ENCODE measurements at regions not wholly inside any gene's neighbourhood (a gene's known extent, or its start where the extent isn't known, plus 50 kb on each side); places are given as distances from the start of the nearest gene placed in this dataset.

GRCh38 chr13:84296401-84296800 lies 414.1 kb upstream of the SLITRK1 start:
- TF ChIP-seq MXI1 (IDR thresholded peaks at IDR 0.05; ENCODE audit: low read depth, low read length) (no peak), POLR2A (IDR thresholded peaks at IDR 0.05; ENCODE audit: low read depth, low read length) (no peak), RBBP5 (conservative IDR thresholded peaks at IDR 0.05) (no peak), ZBTB40 (IDR thresholded peaks at IDR 0.05; ENCODE audit: borderline replicate concordance) (no peak), USF2 (IDR thresholded peaks at IDR 0.05; ENCODE audit: borderline replicate concordance, low read depth, low read length) (no peak), KAT2A (conservative IDR thresholded peaks at IDR 0.05; ENCODE audit: control insufficient read depth, low read depth, low read length) (no peak), SREBF2 (IDR thresholded peaks at IDR 0.05; ENCODE audit: low read length) (no peak)
